Body of pancreas (tissue), 4 donors: ENCODE measurements at regions not wholly inside any gene's neighbourhood (a gene's known extent, or its start where the extent isn't known, plus 50 kb on each side); places are given as distances from the start of the nearest gene placed in this dataset.

Experiments
- CTCF ChIP-seq, 7 experiments: fragments of 450-650 bp in 4 of 7; fragments of 200-600 bp in 3 of 7; sonication (generic) in 3 of 7; IDR thresholded peaks; one replicate each; pipeline ENCODE4 v1.5.1; 2016 to 2019; ENCODE audit warnings: antibody characterized with exemption in 7 of 7
- POLR2A ChIP-seq, 3 donors: fragments of 450-650 bp; IDR thresholded peaks; one replicate each; pipeline ENCODE4 v1.6.1; 2016; ENCODE audit warnings: antibody characterized with exemption in 3 of 3, mild to moderate bottlenecking in 2 of 3

GRCh38 chr2:200181755-200182154 lies 124.7 kb upstream of the SPATS2L start:
- TF ChIP-seq CTCF (IDR thresholded peaks at IDR 0.05) (no peak), POLR2A (IDR thresholded peaks at IDR 0.05) (no peak)
